ENCODE measurements at regions not wholly inside any gene's neighbourhood (a gene's known extent, or its start where the extent isn't known, plus 50 kb on each side); places are given as distances from the start of the nearest gene placed in this dataset.

GRCh38 chr11:81942646-81943045, 791.0 kb downstream of the FAM181B start:
- TF ChIP-seq CTCF (conservative IDR thresholded peaks at IDR 0.05; ENCODE audit: low read depth, low read length) = no peak
- no peak for TF ChIP-seq EZH2phosphoT487 (IDR thresholded peaks at IDR 0.05; ENCODE audit: borderline replicate concordance, low read length)
- TF ChIP-seq EZH2 (IDR thresholded peaks at IDR 0.05; ENCODE audit: low read length, unreplicated experiment) = no peak

Measured in PC-3 (cell line).